Hematopoietic multipotent progenitor cell (in vitro differentiated cells): ENCODE measurements at regions not wholly inside any gene's neighbourhood (a gene's known extent, or its start where the extent isn't known, plus 50 kb on each side); places are given as distances from the start of the nearest gene placed in this dataset.
A peak's percentile ranks its signal among the peaks of the same experiment; 100 is the strongest.

Experiments used
- DNase-seq, 3 donors: peaks; one replicate each; pipeline ENCODE4 v3.0.0-alpha.2; 2011 to 2015; ENCODE audit warnings: low read depth in 2 of 3, low spot score in 2 of 3

DNA sequence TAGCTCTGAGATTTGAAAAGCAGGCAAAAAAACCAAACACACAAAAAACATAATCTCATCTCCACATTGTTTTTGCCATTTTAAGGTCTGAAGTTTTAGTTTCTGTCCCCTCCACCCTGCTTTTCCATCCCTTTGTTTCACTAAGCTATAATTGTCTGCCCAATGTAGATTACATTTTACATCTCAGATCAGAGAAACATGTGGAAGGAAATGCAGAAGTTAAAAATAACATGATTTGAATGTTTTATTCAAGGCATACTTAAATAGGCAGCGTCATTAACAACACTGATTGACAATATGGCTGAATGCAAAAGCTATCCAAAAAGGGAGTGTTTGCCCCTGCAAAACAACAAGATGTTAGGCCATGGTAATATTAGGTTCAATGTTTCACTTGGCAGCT is 448.1 kb upstream of the ZNF385D start:
- peak in 1 of 3 donors; percentile 25 for DNase-seq

GRCh38 chr3:22208844-22209243 is 457.8 kb upstream of the ZNF385D start:
- DNase-seq: no peak

DNA sequence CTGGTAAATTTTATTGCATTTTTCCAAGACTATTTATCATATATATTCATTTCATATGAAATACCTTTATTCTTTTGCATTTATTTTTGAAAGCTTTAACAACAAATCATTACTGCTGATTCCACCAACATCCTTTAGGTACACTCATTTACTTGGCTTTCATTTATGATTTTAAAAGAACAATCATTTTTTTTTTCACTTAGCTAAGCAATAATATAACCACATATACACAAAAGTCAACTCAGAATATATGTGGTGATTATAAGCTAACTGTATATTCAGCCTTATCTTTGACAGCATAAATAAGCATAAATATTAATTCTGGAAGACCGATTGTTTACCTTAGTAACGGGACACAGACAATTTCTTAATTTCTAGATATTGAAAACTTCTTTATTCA is 458.6 kb upstream of the ZNF385D start:
- no peak for DNase-seq

DNA sequence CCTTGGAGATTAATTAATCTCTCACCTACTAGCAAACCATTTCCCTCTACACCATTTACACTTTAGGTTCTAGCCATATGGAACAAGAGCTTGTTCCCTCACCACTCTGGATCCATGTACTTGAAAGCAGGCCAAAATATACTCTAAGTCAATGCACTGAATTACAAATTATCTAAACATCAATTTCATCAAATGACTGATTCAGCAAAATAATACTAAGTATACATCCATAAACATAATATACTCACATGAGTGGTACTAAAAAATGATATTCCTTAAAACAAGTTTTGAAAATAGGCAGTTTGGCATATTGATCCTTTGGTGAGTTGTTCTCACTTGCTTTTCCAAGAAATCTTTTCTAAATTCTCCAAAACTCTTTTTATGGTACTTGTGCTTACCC is 459.7 kb upstream of the ZNF385D start:
- no peak for DNase-seq

GRCh38 chr3:22216601-22217000 is 465.6 kb upstream of the ZNF385D start:
- no peak for DNase-seq

DNA sequence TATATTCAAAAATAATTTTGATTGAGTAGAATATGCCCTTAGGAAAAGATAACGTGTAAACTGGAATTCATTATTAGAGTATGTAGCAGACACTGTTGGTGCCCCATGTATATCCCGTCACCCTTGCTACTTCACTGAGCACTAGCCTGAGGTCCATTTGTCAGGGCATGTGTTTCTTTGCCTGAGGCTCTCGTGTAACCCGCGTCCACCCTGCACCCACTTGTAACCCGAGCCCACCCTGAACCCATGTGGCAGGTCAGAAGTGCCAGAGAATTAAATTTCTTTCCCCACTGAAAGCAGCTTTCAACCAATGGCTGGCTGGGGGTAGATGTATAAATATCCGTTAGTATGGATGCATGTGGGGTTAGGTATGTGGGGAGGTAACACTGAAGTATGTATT is 474.2 kb upstream of the ZNF385D start:
- DNase-seq: no peak

- DNase-seq: no peak
Observed at GRCh38 chr3:22228705-22229104, 477.7 kb upstream of the ZNF385D start.

- no peak for DNase-seq
Observed at GRCh38 chr3:22231061-22231460, 480.1 kb upstream of the ZNF385D start.

- peak in 1 of 3 donors; percentile 41 for DNase-seq
Observed at GRCh38 chr3:22236490-22237270, 485.7 kb upstream of the ZNF385D start.

DNA sequence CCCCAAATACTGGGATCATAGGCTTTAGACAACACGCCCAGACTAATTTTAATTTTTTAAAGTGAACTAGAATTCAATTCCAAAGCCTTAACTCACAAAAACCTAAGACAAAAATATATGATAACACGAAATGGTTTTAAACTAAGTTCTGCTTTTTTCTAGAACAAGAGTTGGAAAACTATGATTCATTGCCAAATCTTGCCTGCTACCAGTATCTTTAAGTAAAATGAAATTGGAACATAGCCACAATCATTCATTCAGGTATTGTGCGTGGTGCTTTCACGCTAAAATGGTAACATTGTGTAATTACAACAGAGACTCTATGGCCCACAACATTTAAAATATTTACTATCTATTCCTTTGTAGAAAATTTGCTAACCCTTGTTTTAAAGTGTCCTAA is 488.0 kb upstream of the ZNF385D start:
- DNase-seq: peak in 1 of 3 donors; percentile 39

DNA sequence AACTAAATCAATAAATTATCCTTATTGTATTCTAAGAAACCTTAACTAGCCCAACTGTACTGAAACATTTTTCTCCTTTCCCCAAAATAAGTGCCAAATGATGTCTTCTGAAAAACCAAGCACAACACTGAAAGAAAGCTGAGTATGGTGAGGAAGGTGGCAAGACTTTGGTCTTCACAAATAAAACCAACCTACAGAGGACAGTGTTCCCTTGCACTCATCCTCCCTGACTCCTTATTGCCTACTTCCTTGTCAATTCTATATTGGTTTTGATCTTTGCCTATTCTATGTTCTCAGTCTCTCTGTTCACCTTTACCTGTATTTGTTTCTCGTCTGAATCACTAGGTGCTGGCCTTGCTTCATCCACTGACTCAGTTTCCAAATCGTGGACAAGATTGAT is 490.1 kb upstream of the ZNF385D start:
- DNase-seq: peak in 1 of 3 donors; percentile 8

DNA sequence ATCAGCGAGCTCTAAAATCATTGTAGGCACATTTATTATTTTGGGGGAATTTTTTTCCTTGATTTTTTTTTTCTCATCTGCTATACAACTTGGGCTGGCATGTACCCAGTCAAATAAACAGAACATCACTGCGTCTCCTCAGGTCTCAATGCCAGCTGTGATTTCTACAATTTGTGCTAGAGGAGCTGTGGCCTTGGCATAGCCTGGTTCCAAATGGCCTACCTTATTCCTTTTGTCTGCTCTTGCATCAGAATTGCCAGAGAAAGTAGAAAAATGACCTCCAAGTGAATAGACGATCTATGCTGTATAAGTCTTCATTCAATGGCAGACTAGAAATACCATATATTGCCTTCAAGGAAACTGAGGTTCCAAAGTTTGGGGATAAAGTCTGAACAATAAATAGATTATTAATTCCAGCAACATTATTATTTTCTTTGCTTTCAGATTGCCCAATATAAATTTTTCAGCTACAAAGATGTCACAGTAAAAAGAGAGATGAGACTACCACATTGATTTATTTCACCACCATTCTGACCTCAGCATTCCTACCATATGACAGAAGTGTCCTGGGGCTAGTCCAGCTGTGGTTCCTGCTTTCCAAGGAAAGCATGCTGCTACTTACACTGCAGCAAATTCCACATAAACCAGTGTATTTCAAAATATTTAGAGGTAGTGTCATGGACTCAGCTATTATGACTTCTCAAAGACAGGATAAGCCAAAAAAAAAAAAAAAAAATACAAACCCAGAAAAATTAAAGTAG is 493.9 kb upstream of the ZNF385D start:
- no peak for DNase-seq

DNA sequence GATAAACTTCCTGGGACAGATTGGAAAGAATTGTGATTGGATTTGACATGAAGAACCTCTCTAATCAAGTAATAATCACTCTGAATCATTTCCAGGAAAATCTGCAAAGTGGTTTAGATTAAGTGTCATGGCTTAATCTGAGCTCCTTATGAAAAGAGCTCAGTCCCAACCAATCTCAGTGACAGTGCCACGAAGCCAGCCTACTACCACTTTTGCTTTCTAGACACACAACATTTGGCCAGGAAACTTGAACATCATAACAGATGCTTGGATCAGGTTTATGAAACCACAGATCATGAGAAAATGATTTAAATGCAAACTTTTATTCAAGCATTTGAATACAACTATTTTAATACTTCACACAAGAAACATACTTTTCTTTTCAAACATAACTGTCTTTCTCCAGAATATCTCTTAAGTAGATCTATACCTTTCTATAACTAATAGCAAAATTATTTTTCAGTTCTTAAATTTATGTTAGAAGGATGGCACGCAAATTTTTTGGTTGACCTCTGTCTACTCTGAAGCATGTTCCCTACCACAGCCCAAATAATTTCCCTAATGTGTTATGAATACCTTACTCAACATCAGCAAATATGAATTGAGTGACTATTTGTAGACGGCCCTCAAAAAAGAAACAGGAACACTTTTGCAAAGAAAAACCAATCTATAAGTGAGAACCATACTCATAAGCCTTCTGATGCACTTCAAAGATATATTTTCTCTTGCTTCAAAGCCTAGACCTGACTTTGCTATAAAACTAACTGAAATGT is 495.0 kb upstream of the ZNF385D start:
- peak in 1 of 3 donors; percentile 28 for DNase-seq

DNA sequence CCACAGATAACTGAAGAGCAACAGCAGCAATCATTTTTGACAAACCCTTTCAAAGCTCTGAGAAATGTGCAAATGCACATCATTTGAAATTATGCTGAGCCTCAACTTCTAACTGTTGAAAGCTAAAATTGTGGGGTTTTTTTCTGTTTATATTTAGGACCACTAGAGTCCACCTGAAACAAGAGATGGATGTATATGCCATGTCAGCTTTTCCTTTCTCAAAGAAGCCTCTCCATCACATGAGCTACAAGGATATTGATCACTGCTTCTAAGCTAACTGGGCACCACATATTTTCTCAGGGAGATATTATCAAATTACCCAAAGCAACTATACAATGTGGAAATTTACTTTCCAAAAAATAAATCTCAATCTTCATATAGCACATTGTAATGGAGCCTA is 498.6 kb upstream of the ZNF385D start:
- DNase-seq: no peak

DNA sequence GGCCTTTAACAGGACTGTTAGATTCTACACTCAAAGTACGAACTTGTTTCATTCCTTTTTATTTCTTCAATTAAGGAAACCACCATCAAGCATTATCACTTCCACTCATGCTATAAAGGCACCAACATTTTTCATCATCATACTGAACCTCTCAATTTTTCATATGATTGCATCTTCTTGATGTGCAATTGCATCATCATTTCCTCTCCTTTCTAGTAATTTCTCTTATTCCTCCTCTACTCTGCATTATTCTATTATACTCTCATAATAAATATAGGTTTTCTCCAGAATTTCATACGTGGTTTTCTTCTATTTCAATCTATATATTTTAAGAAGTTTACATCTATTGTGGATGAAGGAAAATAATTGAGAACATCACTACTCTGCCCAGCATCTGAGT is 506.2 kb upstream of the ZNF385D start:
- DNase-seq: no peak

DNA sequence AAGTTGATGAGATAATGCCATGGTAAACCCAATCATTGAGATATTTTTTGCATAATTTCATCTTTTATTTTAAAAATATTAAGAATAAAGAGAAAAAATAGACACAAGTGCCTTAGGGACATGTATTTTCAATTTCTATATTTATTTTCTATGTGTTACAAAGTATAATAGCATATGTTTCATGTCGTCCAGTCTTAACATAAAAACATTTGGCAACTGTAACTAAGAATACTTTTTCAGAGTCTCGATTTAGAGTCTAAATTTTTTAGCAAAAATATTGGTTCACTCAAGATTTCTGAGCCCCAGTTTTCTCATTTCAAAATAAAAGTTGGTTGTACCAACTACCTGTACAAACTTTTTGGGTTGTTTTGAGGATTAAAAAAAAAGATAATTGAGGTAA is 511.4 kb upstream of the ZNF385D start:
- DNase-seq: no peak

DNA sequence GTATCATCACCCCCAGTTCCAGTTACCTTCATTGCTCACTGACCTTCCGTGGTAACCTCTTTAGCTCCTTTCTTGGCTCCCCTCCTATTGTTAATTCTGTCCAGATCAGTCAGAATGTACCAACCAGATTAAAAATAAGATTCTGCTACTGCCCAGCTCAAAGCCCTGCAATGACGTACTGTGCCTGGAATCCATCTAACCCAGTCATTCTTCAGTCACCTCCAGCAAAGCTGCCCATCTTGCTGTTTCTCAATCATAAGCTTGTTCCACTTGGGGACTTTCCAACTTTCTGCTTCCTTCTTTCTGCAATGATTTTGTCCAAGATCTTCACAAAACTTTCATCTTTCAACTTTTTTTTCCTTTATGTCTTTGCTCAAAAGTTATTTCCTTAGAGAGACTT is 512.0 kb upstream of the ZNF385D start:
- peak in 1 of 3 donors; percentile 20 for DNase-seq

GRCh38 chr3:22265403-22265802 is 514.4 kb upstream of the ZNF385D start:
- peak in 1 of 3 donors; percentile 11 for DNase-seq

GRCh38 chr3:22269831-22270230 is 518.8 kb upstream of the ZNF385D start:
- peak in 2 of 3 donors; percentile 9 to 20 for DNase-seq

DNA sequence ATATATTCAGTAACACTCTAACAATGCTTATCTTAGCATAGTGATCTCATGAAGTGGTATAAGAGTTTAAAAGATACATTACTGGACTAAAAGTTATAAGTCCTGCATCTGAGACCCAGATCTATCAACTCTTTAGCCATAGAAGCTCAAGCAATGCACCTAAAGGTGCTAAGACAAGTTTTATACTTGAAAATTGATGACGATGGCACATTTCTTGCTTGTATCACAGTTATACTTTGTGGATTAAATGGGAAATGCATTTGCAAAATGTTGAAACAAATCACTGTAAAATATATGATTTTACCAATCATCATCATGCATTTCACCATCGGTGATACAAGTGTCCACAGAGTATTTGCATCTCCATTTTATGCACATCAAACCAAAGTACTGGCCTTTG is 525.3 kb upstream of the ZNF385D start:
- no peak for DNase-seq

DNA sequence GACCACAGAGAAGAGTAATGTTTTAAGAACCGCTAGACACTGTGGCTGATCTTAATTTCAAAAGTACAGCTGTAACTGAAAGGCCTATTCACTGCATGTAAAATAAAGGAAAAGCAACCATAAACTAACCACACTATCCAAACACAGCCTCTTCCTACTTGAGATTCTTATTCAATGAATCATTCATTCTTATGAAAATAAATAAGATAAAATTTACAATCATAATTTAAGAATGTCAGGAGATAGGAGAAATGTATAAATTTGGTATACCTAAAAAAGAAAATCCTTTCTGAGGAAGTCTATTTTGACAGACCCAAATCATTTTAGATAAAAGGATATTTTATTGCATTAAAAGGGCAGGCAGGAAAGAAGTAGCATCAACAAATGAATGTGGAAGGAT is 533.5 kb upstream of the ZNF385D start:
- no peak for DNase-seq
